SK-N-MC (cell line): ENCODE measurements at regions not wholly inside any gene's neighbourhood (a gene's known extent, or its start where the extent isn't known, plus 50 kb on each side); places are given as distances from the start of the nearest gene placed in this dataset.
A peak's percentile ranks its signal among the peaks of the same experiment; 100 is the strongest.

Source experiments
- DNase-seq: peaks from one replicate; pipeline ENCODE4 v3.0.0-alpha.2; 2011; ENCODE audit warnings: low read depth, low spot score
- H3K27ac ChIP-seq: fragments of 200-600 bp; sonication (generic); 2 replicates; pipeline ENCODE4 v1.5.1; 2016; ENCODE audit warnings: mixed run types
- H3K36me3 ChIP-seq: fragments of 200-600 bp; sonication (generic); 2 replicates; pipeline ENCODE4 v1.6.1; 2017; ENCODE audit warnings: antibody characterized with exemption, low read length, mixed read lengths; ENCODE audit not compliant: insufficient read depth
- H3K4me3 ChIP-seq: fragments of 200-600 bp; sonication (generic); 2 replicates; pipeline ENCODE4 v1.5.1; 2016
- H3K9ac ChIP-seq: fragments of 200-600 bp; sonication (generic); 2 replicates; pipeline ENCODE4 v1.8.0; 2017; ENCODE audit warnings: mixed run types, mixed read lengths; ENCODE audit not compliant: insufficient read length
- H3K9me3 ChIP-seq: fragments of 200-600 bp; sonication (generic); 2 replicates; pipeline ENCODE4 v1.6.1; 2017; ENCODE audit warnings: low read depth, mild to moderate bottlenecking, antibody characterized with exemption, low read length, moderate library complexity, mixed read lengths
- EZH2 ChIP-seq: fragments of 200-600 bp; sonication (generic); IDR thresholded peaks from one replicate; pipeline ENCODE4 v1.6.1; 2017; ENCODE audit warnings: antibody characterized with exemption
- FOXP2 ChIP-seq: optimal IDR thresholded peaks from 2 replicates; pipeline ENCODE3; 2011; ENCODE audit warnings: mild to moderate bottlenecking, moderate library complexity; ENCODE audit not compliant: insufficient read depth; ENCODE audit errors: extremely low read length, control extremely low read depth
- POLR2AphosphoS5 ChIP-seq: IDR thresholded peaks from 2 replicates; pipeline ENCODE4 v1.6.1; 2012; ENCODE audit warnings: mild to moderate bottlenecking, low read depth, low read length, borderline replicate concordance

DNA sequence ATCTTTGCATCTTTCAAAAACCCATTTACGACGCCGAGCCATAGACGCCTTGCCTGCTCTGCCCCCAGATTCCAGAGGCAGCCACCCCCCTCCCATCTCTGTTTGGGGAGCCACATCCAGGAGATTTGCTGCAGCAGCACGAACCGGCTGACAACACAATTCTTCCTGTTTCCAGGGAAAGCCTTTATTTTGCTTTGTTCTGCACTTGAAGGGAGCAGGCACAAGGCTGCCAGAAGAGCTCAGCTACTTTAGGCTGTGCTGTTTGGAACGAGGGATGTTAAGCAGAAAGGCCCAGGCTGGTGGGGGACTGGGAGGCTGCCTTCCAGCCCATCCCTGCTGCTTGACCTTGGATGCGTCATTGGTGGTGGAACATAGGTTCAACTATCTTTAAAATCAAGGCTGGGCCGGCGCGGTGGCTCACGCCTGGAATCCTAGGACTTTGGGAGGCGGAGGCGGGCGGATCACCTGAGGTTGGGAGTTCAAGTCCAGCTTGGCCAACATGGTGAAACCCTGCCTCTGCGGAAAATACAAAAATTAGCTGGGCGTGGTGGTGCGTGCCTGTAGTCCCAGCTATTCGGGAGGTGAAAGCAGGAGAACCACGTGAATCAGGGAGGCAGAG, 243.9 kb downstream of the MIAT start:
- Histone ChIP-seq H3K9me3 (no peaks in the 10 kb centered on the region), H3K9ac (peak overlapping the region; percentile 54), H3K36me3 (no peaks in the 10 kb centered on the region), H3K4me3 (no peak overlapping the region), H3K27ac (peak overlapping the region; percentile 96)
- no peak for TF ChIP-seq POLR2AphosphoS5
- DNase-seq: no peak

GRCh38 chr22:26902401-26903029, 245.1 kb downstream of the MIAT start:
- Histone ChIP-seq H3K9ac (peak overlapping the region; percentile 87), H3K9me3 (no peaks in the 10 kb centered on the region), H3K36me3 (no peaks in the 10 kb centered on the region), H3K27ac (peak overlapping the region; percentile 100), H3K4me3 (peak overlapping the region; percentile 80)
- TF ChIP-seq FOXP2 (no peak), EZH2 (no peak), POLR2AphosphoS5 (no peak)
- DNase-seq: peak; percentile 82

- TF ChIP-seq EZH2 (no peak), FOXP2 (no peak), POLR2AphosphoS5 (no peak)
- no peaks in the 10 kb centered on the region for H3K9me3 ChIP-seq
- peak overlapping the region; percentile 100 for H3K27ac ChIP-seq
- no peaks in the 10 kb centered on the region for H3K36me3 ChIP-seq
- peak; percentile 79 for DNase-seq
- peak overlapping the region; percentile 87 for H3K9ac ChIP-seq
- H3K4me3 ChIP-seq: peak overlapping the region; percentile 80
Measured at GRCh38 chr22:26903030-26903856, 245.9 kb downstream of the MIAT start.

GRCh38 chr22:26904483-26904882, 247.1 kb downstream of the MIAT start:
- H3K36me3 ChIP-seq: no peaks in the 10 kb centered on the region
- no peak overlapping the region for H3K4me3 ChIP-seq
- no peak overlapping the region for H3K9ac ChIP-seq
- no peak for DNase-seq
- TF ChIP-seq FOXP2 (no peak), EZH2 (no peak), POLR2AphosphoS5 (no peak)
- H3K27ac ChIP-seq: peak overlapping the region; percentile 47
- H3K9me3 ChIP-seq: no peaks in the 10 kb centered on the region

- no peak overlapping the region for H3K9ac ChIP-seq
- TF ChIP-seq EZH2: no peak
- peak overlapping the region; percentile 47 for H3K27ac ChIP-seq
- no peak overlapping the region for H3K4me3 ChIP-seq
- H3K9me3 ChIP-seq: no peaks in the 10 kb centered on the region
- no peaks in the 10 kb centered on the region for H3K36me3 ChIP-seq
- DNase-seq: no peak
Measured at GRCh38 chr22:26905076-26905475, 247.7 kb downstream of the MIAT start.

- Histone ChIP-seq H3K27ac (no peak overlapping the region), H3K36me3 (no peaks in the 10 kb centered on the region), H3K4me3 (no peak overlapping the region), H3K9me3 (no peaks in the 10 kb centered on the region), H3K9ac (no peak overlapping the region)
- DNase-seq: no peak
- no peak for TF ChIP-seq POLR2AphosphoS5
- TF ChIP-seq EZH2: no peak
- no peak for TF ChIP-seq FOXP2
Measured at GRCh38 chr22:26905640-26906039, 248.3 kb downstream of the MIAT start.

DNA sequence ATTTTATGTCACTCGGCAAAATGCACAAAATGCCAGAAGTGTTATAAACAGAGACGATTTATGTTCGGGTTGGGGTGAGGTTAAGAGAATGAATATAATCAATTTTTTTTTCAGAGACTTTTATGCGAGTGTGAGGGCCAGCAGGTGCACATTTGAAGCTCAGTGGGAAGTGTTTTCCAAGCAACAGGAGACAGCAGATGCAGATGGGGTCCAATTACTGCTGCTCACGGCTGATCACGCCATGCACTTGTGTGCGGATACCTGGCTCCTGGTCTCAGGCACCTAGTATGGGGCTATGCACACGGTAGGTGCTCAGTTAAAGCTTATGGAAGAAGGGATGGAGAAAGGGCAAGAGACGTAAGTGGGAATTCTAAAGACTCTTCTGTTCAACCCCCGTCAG, 249.1 kb downstream of the MIAT start:
- Histone ChIP-seq H3K4me3 (no peak overlapping the region), H3K27ac (no peak overlapping the region), H3K36me3 (no peaks in the 10 kb centered on the region), H3K9ac (no peak overlapping the region), H3K9me3 (no peaks in the 10 kb centered on the region)
- TF ChIP-seq FOXP2 (no peak), POLR2AphosphoS5 (no peak)
- no peak for DNase-seq

GRCh38 chr22:26907366-26907765, 250.0 kb downstream of the MIAT start:
- no peak for DNase-seq
- TF ChIP-seq EZH2: no peak
- no peak for TF ChIP-seq POLR2AphosphoS5
- no peak for TF ChIP-seq FOXP2
- Histone ChIP-seq H3K9ac (no peak overlapping the region), H3K27ac (no peak overlapping the region), H3K9me3 (no peaks in the 10 kb centered on the region), H3K36me3 (no peaks in the 10 kb centered on the region), H3K4me3 (no peak overlapping the region)
